ENCODE measurements at regions not wholly inside any gene's neighbourhood (a gene's known extent, or its start where the extent isn't known, plus 50 kb on each side); places are given as distances from the start of the nearest gene placed in this dataset.

- no peak overlapping the region for H3K27ac Mint-ChIP-seq
- no peaks in the 10 kb centered on the region for H3K27me3 Mint-ChIP-seq (ENCODE audit: low read depth)
- peaks cover 6% of the 10 kb centered on the region for H3K9me3 Mint-ChIP-seq
- ChIA-PET POLR2A (no interaction called here), CTCF (no interaction called here)
- no peaks in the 10 kb centered on the region for H3K36me3 Mint-ChIP-seq
- H3K4me1 Mint-ChIP-seq = peaks cover 19% of the 10 kb centered on the region
- no peak overlapping the region for H3K4me3 Mint-ChIP-seq
- TF ChIP-seq PREB (CRISPR knock-in tag; IDR thresholded peaks at IDR 0.05; ENCODE audit: borderline replicate concordance) (no peak), ZNF532 (CRISPR knock-in tag; IDR thresholded peaks at IDR 0.05; ENCODE audit: borderline replicate concordance) (no peak), HMGXB4 (CRISPR knock-in tag; IDR thresholded peaks at IDR 0.05) (no peak), SMAD3 (CRISPR knock-in tag; IDR thresholded peaks at IDR 0.05; ENCODE audit: borderline replicate concordance) (no peak), NFYB (CRISPR knock-in tag; conservative IDR thresholded peaks at IDR 0.05; ENCODE audit: low read depth) (no peak), ZNF512 (CRISPR knock-in tag; IDR thresholded peaks at IDR 0.05; ENCODE audit: borderline replicate concordance) (no peak), KAT7 (CRISPR knock-in tag; IDR thresholded peaks at IDR 0.05; ENCODE audit: borderline replicate concordance) (no peak), ZNF423 (CRISPR knock-in tag; IDR thresholded peaks at IDR 0.05) (no peak), SMAD4 (CRISPR knock-in tag; IDR thresholded peaks at IDR 0.05) (no peak), ESRRA (CRISPR knock-in tag; IDR thresholded peaks at IDR 0.05; ENCODE audit: borderline replicate concordance) (no peak), ATF2 (CRISPR knock-in tag; IDR thresholded peaks at IDR 0.05; ENCODE audit: borderline replicate concordance, low read depth) (no peak), JUN (CRISPR knock-in tag; IDR thresholded peaks at IDR 0.05) (no peak), ZBTB43 (CRISPR knock-in tag; IDR thresholded peaks at IDR 0.05) (no peak), ZSCAN18 (CRISPR knock-in tag; IDR thresholded peaks at IDR 0.05) (no peak), CBFB (CRISPR knock-in tag; IDR thresholded peaks at IDR 0.05; ENCODE audit: low read depth) (no peak), ZNF425 (CRISPR knock-in tag; conservative IDR thresholded peaks at IDR 0.05) (no peak), RORB (CRISPR knock-in tag; IDR thresholded peaks at IDR 0.05) (no peak), PRDM15 (CRISPR knock-in tag; IDR thresholded peaks at IDR 0.05) (no peak), EMX1 (CRISPR knock-in tag; IDR thresholded peaks at IDR 0.05) (no peak)
- ATAC-seq = no peak
- DNase-seq (ENCODE audit: low spot score) = no peak
Measured at GRCh38 chr17:71710816-71711215, 410.0 kb upstream of the SOX9 start.
